Embryonic facial prominence (tissue), 1 donor: ENCODE measurements at regions not wholly inside any gene's neighbourhood (a gene's known extent, or its start where the extent isn't known, plus 50 kb on each side); places are given as distances from the start of the nearest gene placed in this dataset.
A peak's percentile ranks its signal among the peaks of the same experiment; 100 is the strongest.
"Not testable (repeated sequence)": the region's sequence is repeated elsewhere in the genome, so short reads cannot be mapped to it uniquely, and the experiment has no call there.

Experiments used
- DNase-seq: peaks from one replicate; pipeline ENCODE4 v3.0.0-alpha.2; 2016; ENCODE audit errors: extremely low spot score

DNA sequence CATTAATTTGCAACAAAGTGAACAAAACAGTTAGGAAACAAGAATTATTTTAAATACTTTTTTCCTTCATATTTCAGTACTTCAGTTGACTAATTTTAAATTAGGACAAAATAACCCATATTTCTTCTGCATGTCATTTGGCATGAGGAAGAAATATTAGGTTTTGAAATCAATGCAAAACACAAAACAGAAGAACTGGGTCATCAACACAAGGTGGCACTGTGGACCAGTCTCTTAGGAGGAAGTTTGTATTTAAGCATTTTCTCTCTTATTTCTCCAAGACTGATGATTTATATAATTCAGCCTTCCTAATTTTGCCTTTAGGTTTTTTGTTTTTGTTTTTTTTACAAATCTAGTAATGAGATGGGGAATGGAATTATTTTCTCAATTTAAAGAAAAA lies 352.8 kb upstream of the KCNH7 start:
- no peak for DNase-seq

DNA sequence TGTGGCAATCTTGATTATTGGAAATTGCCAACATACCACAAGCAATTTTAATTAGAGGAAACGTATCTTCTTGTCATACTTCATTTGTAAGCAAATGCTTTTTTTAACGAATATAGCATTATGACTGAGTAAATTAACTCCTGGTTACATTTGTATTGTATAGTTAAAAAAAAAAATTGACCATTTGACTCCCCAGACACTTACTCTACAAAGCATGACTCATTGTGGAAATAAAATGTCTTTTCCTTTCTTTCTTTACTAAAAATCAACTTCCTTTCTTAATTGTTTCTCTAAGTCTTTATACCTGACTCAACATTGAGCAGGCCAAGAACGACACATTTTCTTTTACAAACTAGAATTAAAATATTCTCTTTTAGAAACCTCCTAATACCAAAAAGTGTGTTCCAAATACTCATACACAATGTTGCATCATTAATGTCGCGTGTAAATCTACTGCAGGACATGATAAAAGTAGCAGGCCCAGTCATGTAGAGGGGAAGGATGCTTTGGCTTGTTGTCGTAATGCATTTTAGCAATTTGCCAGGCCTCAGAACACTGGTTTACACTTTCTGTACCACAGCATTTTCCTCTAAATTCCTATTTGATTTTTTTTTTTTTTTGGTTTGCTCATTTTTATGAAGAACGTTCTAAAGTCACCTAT lies 349.6 kb upstream of the KCNH7 start:
- DNase-seq, result no peak

DNA sequence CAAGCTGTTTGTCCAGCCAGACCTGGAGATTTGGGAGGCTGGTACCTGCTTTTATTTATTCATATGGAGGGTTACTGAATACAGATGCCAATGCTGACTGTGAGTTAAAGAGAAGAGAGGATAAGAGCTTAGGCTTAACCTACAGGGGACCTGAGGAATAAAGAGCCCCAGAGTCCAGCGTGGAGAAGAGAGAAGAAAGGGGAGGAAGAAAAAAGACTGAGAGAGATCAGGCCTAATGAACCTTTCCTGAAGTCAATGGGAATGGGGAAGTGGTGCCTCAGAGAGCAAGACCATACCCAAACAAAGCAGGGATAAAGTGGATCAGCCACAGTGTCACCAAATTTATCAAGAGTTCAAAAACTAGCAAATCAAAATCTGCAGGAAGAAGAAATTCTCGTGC lies 348.6 kb upstream of the KCNH7 start:
- DNase-seq, result no peak

DNA sequence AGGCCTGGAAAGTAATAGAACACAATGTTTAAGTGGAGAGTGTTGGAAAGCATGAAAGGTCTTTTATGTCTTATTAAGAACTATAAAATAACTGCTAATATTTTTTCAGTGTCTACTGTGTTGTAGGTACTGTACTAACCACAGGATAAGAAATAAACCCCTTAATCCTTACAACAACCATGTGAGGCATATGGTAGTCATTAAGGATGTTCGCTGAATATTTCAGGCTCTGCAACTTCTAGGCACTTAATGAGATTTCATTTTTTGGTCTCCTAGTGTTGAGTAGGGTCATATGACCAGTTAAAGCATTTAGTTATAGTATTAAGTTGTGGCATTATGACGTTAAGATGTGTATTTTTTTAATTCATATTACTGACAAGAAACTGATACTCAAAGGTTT lies 346.6 kb upstream of the KCNH7 start:
- DNase-seq, result no peak

DNA sequence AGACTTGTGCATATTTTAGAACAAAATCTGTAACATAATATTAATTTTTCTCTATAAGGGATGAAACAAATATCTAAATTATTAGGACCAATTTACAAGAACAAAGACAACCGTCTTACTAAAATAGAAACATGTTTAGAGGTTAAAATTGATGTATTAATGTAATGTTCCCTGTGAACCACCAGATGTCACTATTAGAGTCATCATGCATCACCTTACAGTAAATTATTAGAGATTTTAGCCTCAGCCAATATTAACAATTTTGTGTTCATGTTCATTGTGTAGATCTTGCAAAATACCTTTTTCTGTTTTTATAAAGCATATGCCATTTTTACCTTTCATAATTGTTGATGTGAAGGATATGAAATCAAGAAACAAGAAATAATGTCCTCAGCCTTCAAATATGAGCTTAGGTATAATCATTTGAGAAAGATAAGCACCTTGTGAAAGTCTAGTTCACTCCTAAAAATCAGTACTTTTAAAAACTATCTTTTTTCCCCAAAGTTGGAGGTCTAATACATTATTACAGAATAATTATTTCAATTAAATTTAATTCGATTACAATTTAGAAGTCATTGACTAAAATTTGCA lies 344.3 kb upstream of the KCNH7 start:
- DNase-seq, result peak; percentile 23

DNA sequence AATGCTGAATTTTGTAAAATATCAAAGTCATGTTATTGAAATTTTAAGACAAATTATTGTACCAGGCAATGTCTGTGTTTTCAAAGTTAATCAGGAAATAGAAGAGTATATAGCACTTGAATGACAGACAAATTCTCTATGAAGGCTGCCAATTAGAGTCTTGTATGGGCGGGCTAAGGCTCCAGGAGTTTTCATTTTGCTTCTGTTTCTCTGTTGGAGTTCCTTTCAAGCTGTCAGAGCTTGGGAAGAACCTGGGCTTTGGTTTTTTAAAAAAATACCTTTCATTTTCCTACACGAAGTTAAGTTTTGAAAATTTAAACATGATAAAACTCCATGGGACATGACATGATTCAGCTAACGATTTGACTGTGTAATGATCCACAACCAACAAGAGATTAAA lies 339.0 kb upstream of the KCNH7 start:
- no peak for DNase-seq

DNA sequence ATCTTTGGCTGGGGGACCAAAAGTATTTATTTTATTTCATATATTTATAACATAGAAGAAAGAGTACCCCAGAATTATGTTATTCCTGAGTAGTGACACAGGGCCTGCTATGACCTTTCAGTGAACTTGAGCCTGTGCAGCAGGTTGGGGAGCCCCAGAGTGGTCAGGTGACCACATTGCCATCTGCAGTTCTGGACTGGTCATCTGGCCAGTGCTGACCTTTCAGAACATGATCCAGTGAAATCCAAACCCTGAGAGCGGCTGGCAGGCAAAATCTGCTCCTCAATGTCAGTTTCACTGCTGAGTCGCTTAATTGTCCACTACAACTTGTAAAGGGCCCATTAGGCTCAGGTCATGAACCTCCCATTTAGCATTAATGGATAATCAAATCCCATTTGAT lies 336.7 kb upstream of the KCNH7 start:
- no peak for DNase-seq

- no peak for DNase-seq
Measured at GRCh38 chr2:163173591-163173990, 335.0 kb upstream of the KCNH7 start.

DNA sequence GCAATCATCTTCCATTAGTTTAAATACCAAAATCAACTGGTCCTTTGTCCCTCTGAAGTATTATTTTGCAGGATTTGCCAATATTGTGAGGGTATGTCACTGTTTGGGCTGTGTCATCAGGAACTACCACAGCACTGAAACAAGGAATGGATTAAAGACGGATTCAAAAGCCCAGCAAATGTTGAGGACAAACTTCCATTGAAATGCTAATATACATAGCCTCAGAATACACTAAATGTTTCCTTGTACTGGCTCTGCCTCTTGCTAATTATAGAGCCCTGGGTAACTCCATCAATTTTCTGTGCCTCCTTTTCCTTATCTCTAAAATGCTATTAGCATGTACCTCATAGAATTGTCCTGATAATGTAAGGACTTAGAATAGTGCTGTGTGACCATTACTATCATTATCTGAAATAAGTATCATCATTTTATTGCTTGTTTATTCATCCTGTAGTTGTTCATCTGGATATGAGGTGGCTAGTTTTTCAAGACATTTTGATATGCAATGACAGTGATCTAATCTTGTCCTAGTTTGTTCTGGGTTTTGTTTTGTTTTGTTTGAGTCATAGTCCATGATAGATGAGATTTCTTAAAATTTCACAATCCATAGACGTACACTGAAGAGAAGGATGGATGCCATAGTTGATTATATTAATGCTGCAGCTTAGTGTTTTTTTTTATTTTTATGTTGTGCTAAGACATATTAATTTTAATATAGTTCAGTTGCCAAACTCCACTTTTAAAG lies 333.4 kb upstream of the KCNH7 start:
- DNase-seq, result no peak

DNA sequence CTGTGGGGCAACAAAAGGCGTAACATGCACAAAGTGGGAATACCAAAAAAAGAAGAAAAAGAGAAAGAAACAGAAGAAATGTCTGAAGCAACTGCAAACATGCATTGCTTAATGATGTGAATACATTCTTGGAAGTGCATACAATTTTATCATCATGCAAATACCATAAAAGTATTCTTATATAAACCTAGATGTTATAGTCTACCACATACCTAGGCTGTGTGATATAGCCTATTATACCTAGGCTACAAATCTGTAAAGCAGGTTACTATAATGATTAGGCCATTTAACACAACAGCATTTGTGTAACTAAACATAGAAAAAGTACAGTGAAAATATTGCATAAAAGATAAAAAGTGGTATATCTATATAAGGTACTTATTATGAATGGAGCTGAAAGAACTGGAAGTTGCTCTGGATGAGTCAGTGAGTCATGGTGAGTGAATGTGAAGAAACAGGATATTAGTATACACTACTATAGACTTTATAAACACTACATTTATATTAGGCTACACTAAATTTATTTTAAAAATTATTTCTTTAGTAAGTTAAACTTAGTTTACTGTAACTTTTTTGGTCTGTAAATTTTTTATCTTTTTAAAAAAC lies 319.4 kb upstream of the KCNH7 start:
- DNase-seq, result no peak

- no peak for DNase-seq
Measured at GRCh38 chr2:163157411-163157810, 318.8 kb upstream of the KCNH7 start.

GRCh38 chr2:163155925-163156324 lies 317.4 kb upstream of the KCNH7 start:
- DNase-seq, result no peak

DNA sequence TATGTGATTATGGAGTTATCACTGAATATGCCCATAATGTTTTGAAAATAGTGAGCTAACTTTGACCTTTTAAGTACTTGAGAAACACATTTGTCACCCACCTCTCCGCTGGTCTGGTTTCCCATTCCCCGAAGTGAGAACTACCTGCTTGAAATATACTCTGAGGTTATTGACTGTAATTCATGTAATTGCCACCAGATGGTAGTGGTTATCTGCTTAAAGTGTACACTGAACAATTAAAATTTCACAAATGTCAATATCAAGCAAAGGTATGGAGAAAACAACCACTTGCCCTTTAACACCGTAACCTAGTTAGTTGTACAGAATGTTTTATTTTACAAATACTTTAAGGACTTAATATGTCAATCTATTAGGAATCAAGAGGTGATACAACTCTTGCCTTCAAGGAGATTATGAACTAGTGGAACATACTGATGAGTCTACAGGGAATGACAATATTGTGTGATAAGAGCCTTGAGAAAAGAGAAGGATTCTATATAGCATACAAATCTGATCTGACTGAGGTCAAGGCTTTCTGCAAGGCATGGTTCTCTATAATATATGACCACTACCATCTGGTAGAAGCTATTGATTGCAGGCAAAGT lies 316.8 kb upstream of the KCNH7 start:
- DNase-seq, result no peak

DNA sequence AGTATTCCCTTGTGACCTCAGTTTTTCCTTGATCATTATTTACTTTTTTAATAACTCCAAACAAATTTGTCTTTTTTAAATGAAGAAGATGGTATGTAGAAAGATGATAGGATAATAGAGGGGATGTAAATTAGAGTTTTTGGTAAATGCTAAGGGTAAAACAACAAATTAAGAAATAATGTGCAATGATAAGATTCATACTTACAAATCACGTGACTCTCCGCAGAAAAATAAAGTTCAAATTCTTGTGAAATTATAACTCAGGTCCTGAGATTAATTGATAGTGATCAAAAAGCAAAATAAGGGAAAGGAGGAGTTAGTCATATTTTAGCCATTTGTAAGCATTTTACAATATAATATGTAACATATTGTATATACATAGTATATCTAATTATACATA lies 304.1 kb upstream of the KCNH7 start:
- no peak for DNase-seq

GRCh38 chr2:163138947-163139346 lies 300.4 kb upstream of the KCNH7 start:
- no peak for DNase-seq

DNA sequence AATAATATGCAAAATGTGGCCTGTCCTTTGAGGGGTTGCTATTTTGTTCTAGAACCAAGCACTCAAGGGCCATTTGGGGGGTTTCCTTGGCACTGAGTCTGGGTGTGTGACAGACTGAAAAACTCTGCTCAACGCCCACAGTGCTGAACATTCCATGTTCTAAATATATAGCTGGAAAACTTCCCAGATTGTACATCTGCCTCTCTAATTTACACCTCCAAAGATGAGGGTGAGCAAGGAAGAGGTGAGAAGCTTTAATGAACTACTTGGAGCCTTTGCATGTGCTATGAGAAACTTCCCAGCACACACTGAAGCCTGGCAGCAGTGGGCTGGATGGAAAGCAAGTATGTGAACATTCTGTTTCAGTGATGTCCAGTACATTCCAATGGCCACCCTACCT lies 296.7 kb upstream of the KCNH7 start:
- no peak for DNase-seq

GRCh38 chr2:163133602-163134001 lies 295.0 kb upstream of the KCNH7 start:
- DNase-seq, result no peak

GRCh38 chr2:163132850-163133249 lies 294.3 kb upstream of the KCNH7 start:
- DNase-seq, result no peak

- not testable (repeated sequence) for DNase-seq
Measured at GRCh38 chr2:163132207-163132606, 293.6 kb upstream of the KCNH7 start.

GRCh38 chr2:163123526-163123925 lies 285.0 kb upstream of the KCNH7 start:
- DNase-seq, result no peak

GRCh38 chr2:163122257-163122656 lies 283.7 kb upstream of the KCNH7 start:
- DNase-seq, result no peak

- no peak for DNase-seq
Measured at GRCh38 chr2:163121483-163121882, 282.9 kb upstream of the KCNH7 start.
